ENCODE measurements at regions not wholly inside any gene's neighbourhood (a gene's known extent, or its start where the extent isn't known, plus 50 kb on each side); places are given as distances from the start of the nearest gene placed in this dataset.

DNA sequence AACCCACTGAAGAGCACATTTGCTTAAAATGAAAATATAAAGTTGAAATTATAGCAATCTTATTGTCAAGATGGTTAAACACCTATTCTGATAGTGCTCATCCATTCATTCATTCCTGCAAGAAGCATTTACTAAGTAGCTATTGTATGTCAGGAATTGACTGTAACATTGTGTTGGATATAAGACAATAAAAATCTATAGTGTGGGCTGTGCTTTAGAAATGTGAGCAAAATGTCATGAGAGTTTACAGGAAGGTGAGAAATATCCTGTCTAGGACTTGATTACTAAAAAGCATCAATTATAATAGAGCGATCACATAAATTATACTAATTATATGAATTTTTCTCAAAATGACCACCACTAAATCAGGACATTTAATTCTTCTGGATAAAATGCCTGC, 123.0 kb downstream of the HAO1 start:
- no peak for DNase-seq (ENCODE audit: low spot score in 2 of 2)
- no peaks in the 10 kb centered on the region for H3K4me1 ChIP-seq
- no peaks in the 10 kb centered on the region for H3K9me3 ChIP-seq
- H3K27me3 ChIP-seq = no peaks in the 10 kb centered on the region
- WGBS, 2 donors = 92 to 95% methylated on average over 1 of the region's 1 CpG
- no peaks in the 10 kb centered on the region for H3K36me3 ChIP-seq
- H3K27ac ChIP-seq = no peak overlapping the region
- TF ChIP-seq EP300 (IDR thresholded peaks at IDR 0.05) (no peak), POLR2A (IDR thresholded peaks at IDR 0.05) (no peak)
- TF ChIP-seq, protein P1, sequence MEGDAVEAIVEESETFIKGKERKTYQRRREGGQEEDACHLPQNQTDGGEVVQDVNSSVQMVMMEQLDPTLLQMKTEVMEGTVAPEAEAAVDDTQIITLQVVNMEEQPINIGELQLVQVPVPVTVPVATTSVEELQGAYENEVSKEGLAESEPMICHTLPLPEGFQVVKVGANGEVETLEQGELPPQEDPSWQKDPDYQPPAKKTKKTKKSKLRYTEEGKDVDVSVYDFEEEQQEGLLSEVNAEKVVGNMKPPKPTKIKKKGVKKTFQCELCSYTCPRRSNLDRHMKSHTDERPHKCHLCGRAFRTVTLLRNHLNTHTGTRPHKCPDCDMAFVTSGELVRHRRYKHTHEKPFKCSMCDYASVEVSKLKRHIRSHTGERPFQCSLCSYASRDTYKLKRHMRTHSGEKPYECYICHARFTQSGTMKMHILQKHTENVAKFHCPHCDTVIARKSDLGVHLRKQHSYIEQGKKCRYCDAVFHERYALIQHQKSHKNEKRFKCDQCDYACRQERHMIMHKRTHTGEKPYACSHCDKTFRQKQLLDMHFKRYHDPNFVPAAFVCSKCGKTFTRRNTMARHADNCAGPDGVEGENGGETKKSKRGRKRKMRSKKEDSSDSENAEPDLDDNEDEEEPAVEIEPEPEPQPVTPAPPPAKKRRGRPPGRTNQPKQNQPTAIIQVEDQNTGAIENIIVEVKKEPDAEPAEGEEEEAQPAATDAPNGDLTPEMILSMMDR (IDR thresholded peaks at IDR 0.05) = no peak
- H3K4me3 ChIP-seq = no peak overlapping the region

DNA sequence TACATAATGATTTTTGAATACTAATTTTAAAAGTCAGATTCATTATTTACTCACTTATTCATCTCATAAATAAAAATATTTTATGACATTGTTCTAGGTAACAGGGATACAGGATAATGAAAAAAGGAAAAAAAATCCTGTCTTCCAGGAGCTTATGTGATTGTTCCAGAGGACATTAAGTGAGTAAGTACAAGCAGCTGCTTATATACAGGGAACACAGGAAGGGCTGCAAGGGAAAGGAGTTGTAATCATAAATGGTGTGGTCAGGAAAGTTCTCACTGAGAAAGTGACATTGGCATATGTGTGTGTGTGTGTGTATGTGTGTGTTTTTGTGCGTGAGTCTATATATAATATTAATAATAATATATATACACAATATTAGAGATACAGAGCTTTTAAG, 121.8 kb downstream of the HAO1 start:
- H3K27me3 ChIP-seq = no peaks in the 10 kb centered on the region
- TF ChIP-seq, protein P1 (IDR thresholded peaks at IDR 0.05) = no peak
- no peak for TF ChIP-seq EP300 (IDR thresholded peaks at IDR 0.05)
- no peak for TF ChIP-seq POLR2A (IDR thresholded peaks at IDR 0.05)
- WGBS, 2 donors = 94 to 97% methylated on average over 1 of the region's 1 CpG
- no peak for DNase-seq (ENCODE audit: low spot score in 2 of 2)
- no peaks in the 10 kb centered on the region for H3K4me1 ChIP-seq
- H3K4me3 ChIP-seq = no peak overlapping the region
- no peaks in the 10 kb centered on the region for H3K36me3 ChIP-seq
- H3K27ac ChIP-seq = no peak overlapping the region
- peaks cover 0 to 8% (median 0%) of the 10 kb centered on the region in 4 donors for H3K9me3 ChIP-seq

DNA sequence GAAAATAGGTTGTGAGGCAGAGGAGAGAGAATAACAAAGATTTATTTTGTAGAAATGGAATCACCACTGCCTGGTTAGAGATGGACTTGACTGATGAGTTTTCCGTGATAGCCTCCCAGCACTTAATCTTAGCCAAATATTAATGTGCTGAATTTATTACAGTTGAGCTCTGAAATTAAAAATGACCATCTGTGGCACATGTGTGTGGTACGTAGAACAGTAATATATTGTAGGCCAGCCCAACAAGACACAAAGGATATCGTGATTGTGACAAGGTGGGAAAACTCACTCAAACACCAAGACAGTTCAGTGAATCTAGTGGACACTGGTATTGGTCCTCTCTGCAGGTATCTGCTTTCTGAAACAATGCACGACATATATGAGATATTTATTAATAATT, 119.4 kb downstream of the HAO1 start:
- H3K36me3 ChIP-seq = no peaks in the 10 kb centered on the region
- H3K4me3 ChIP-seq = no peak overlapping the region
- H3K4me1 ChIP-seq = no peaks in the 10 kb centered on the region
- no peak for DNase-seq (ENCODE audit: low spot score in 2 of 2)
- no peak overlapping the region for H3K27ac ChIP-seq
- no peaks in the 10 kb centered on the region for H3K27me3 ChIP-seq
- no peak for TF ChIP-seq POLR2A (IDR thresholded peaks at IDR 0.05)
- TF ChIP-seq, protein P1 (IDR thresholded peaks at IDR 0.05) = no peak
- TF ChIP-seq EP300 (IDR thresholded peaks at IDR 0.05) = no peak
- H3K9me3 ChIP-seq = peaks cover 0 to 8% (median 0%) of the 10 kb centered on the region in 4 donors
- 77 to 78% methylated on average over 4 of the region's 4 CpGs for WGBS, 2 donors

DNA sequence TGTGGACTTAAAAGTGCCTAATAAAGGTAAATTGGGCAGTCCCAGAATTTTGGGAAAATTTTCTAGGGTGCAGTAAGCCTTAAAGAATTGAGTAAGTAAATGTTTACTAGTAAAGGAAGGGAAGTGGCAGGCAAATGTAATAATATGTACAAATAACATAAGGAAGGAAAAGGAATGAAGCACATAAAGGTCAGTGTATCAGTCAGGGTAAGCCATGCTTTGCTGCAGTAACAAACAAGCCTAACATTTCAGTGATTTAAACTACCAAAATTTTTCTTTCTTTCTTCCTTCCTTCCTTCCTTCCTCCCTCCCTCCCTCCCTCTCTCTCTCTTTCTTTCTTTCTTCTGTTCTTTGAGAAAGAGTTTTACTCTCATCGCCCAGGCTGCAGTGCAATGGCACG, 117.5 kb downstream of the HAO1 start:
- 96 to 97% methylated on average over 2 of the region's 2 CpGs for WGBS, 2 donors

DNA sequence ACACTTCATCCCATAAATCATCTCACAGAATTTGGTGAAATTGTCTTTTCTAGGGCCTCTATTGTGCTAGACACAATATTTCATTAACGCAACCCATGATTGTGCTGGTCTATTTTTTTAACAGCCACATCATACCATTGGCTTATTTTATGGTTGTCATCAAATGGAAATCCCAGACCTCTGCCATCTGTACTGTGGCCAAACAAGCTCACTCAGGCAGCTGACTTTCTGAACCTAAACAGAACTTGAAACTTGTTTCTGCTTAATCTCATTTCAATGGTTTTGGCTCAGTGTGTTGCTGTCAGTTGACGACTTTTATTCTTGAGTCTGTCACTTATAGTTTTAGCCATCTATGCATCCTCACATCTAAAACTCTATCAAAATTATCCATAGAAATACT, 111.8 kb downstream of the HAO1 start:
- H3K9me3 ChIP-seq = no peaks in the 10 kb centered on the region
- H3K27ac ChIP-seq = no peak overlapping the region
- H3K4me1 ChIP-seq = no peaks in the 10 kb centered on the region
- WGBS, 2 donors = 54 to 68% methylated on average over 2 of the region's 2 CpGs
- DNase-seq (ENCODE audit: low spot score in 2 of 2) = no peak
- no peaks in the 10 kb centered on the region for H3K27me3 ChIP-seq
- no peak overlapping the region for H3K4me3 ChIP-seq
- no peaks in the 10 kb centered on the region for H3K36me3 ChIP-seq
- TF ChIP-seq EP300 (IDR thresholded peaks at IDR 0.05) = no peak
- no peak for TF ChIP-seq POLR2A (IDR thresholded peaks at IDR 0.05)

More for the DNA sequence above, 117.5 kb downstream of the HAO1 start:
- Histone ChIP-seq H3K4me3 (no peak overlapping the region), H3K27me3 (no peaks in the 10 kb centered on the region), H3K36me3 (no peaks in the 10 kb centered on the region), H3K4me1 (no peaks in the 10 kb centered on the region), H3K27ac (no peak overlapping the region), H3K9me3 (peaks cover 0 to 8% (median 0%) of the 10 kb centered on the region in 4 donors)
- TF ChIP-seq POLR2A (IDR thresholded peaks at IDR 0.05) = no peak
- DNase-seq (ENCODE audit: low spot score in 2 of 2) = no peak

DNA sequence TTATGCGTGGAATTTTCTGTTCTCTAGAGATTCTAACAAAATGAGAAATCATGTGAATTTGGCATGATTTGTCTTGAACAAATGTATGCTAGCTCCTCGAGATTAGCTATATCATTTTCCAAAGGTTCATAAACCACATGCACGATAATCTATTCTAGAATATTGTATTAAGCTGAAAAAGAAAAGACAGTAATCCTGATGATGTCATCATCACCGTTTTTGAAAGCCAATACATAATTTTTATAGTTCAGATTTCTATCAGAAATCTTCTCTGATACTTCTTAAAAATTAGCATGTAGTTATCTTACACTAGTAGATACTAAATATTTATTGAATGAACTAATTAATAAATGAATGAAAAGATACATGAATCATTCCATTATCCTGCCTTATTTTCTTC, 111.2 kb downstream of the HAO1 start:
- H3K27ac ChIP-seq = no peak overlapping the region
- no peak for DNase-seq (ENCODE audit: low spot score in 2 of 2)
- WGBS, 2 donors = 80 to 81% methylated on average over 4 of the region's 4 CpGs

More for the DNA sequence above, 111.2 kb downstream of the HAO1 start:
- Histone ChIP-seq H3K4me3 (no peak overlapping the region), H3K27me3 (no peaks in the 10 kb centered on the region), H3K36me3 (no peaks in the 10 kb centered on the region), H3K9me3 (no peaks in the 10 kb centered on the region), H3K4me1 (no peaks in the 10 kb centered on the region)
- TF ChIP-seq EP300 (IDR thresholded peaks at IDR 0.05) (no peak), POLR2A (IDR thresholded peaks at IDR 0.05) (no peak)
- TF ChIP-seq, protein P1 (IDR thresholded peaks at IDR 0.05) = no peak

Measured in tibial nerve (tissue), 4 donors.